HG03442 (cell line): ENCODE measurements at regions not wholly inside any gene's neighbourhood (a gene's known extent, or its start where the extent isn't known, plus 50 kb on each side); places are given as distances from the start of the nearest gene placed in this dataset.

ENCODE experiments used
- ATAC-seq: cut with Tn5 transposase; IDR thresholded peaks from one replicate; pipeline ENCODE4 v1.9.1; 2021; ENCODE audit warnings: mild to moderate bottlenecking, moderate library complexity; ENCODE audit not compliant: unreplicated experiment

GRCh38 chr9:87236546-87236945 is 261.1 kb upstream of the DAPK1 start:
- no peak for ATAC-seq

GRCh38 chr9:87237336-87237735 is 260.3 kb upstream of the DAPK1 start:
- ATAC-seq: no peak

GRCh38 chr9:87238545-87238944 is 259.1 kb upstream of the DAPK1 start:
- no peak for ATAC-seq

- no peak for ATAC-seq
Observed at GRCh38 chr9:87239312-87239711, 258.4 kb upstream of the DAPK1 start.

GRCh38 chr9:87243602-87244001 is 254.1 kb upstream of the DAPK1 start:
- no peak for ATAC-seq

- ATAC-seq: no peak
Observed at GRCh38 chr9:87245271-87245670, 252.4 kb upstream of the DAPK1 start.

- ATAC-seq: no peak
Observed at GRCh38 chr9:87247097-87247496, 250.6 kb upstream of the DAPK1 start.

- ATAC-seq: no peak
Observed at GRCh38 chr9:87249029-87249428, 248.6 kb upstream of the DAPK1 start.

- no peak for ATAC-seq
Observed at GRCh38 chr9:87250205-87250604, 247.5 kb upstream of the DAPK1 start.

GRCh38 chr9:87255431-87256155 is 242.1 kb upstream of the DAPK1 start:
- no peak for ATAC-seq

GRCh38 chr9:87256973-87257372 is 240.7 kb upstream of the DAPK1 start:
- ATAC-seq: no peak

GRCh38 chr9:87259543-87260518 is 237.8 kb upstream of the DAPK1 start:
- peak; percentile 68 for ATAC-seq

- no peak for ATAC-seq
Observed at GRCh38 chr9:87263291-87263690, 234.4 kb upstream of the DAPK1 start.

GRCh38 chr9:87266697-87267096 is 231.0 kb upstream of the DAPK1 start:
- ATAC-seq: no peak

GRCh38 chr9:87267251-87268070 is 230.2 kb upstream of the DAPK1 start:
- no peak for ATAC-seq

GRCh38 chr9:87269296-87270176 is 228.1 kb upstream of the DAPK1 start:
- ATAC-seq: no peak

GRCh38 chr9:87270221-87270847 is 227.3 kb upstream of the DAPK1 start:
- ATAC-seq: no peak

GRCh38 chr9:87270848-87271234 is 226.8 kb upstream of the DAPK1 start:
- ATAC-seq: no peak

GRCh38 chr9:87271696-87272477 is 225.8 kb upstream of the DAPK1 start:
- no peak for ATAC-seq
